Mucosa of descending colon (tissue), 3 donors: ENCODE measurements at regions not wholly inside any gene's neighbourhood (a gene's known extent, or its start where the extent isn't known, plus 50 kb on each side); places are given as distances from the start of the nearest gene placed in this dataset.
A peak's percentile ranks its signal among the peaks of the same experiment; 100 is the strongest.
"Not testable (repeated sequence)": the region's sequence is repeated elsewhere in the genome, so short reads cannot be mapped to it uniquely, and the experiment has no call there.

Source experiments
- ATAC-seq: fragments of 200-7000 bp; cut with Tn5 transposase; one replicate; pipeline ENCODE4 v1.9.1; 2020; ENCODE audit warnings: mild to moderate bottlenecking, moderate library complexity
- DNase-seq, 3 donors: peaks; one replicate each; pipeline ENCODE4 v3.0.0-alpha.2; 2020
- H3K36me3 ChIP-seq: fragments of 200-600 bp; one replicate; pipeline ENCODE4 v1.8.0; 2021; ENCODE audit warnings: low read depth, mild to moderate bottlenecking
- H3K4me1 ChIP-seq: fragments of 200-600 bp; one replicate; pipeline ENCODE4 v1.8.0; 2021; ENCODE audit warnings: low read depth, mild to moderate bottlenecking
- H3K4me3 ChIP-seq: fragments of 200-600 bp; one replicate; pipeline ENCODE4 v1.8.0; 2021; ENCODE audit warnings: mild to moderate bottlenecking
- H3K9me3 ChIP-seq: fragments of 200-600 bp; one replicate; pipeline ENCODE4 v1.8.0; 2021; ENCODE audit warnings: mild to moderate bottlenecking
- CTCF ChIP-seq: fragments of 200-600 bp; IDR thresholded peaks from one replicate; pipeline ENCODE4 v1.8.0; 2022; ENCODE audit warnings: antibody characterized with exemption, mild to moderate bottlenecking
- intact Hi-C, 2 donors: fragments of 100-400 bp; cut with DNase I in 1 of 2; cut with micrococcal nuclease in 1 of 2; formaldehyde crosslinking; loops; one replicate each; pipeline versions ENCODE4 v1.11.0 to v1.11.1; 2022; cut with DNase I, micrococcal nuclease
- donor health status: DM: no; HTN: no; CAD: no; lungs with moderate emphysema.
- donor health status: DM: no; HTN: no; CAD: no.
- donor health status: DM: no; HTN: yes; CAD: no.

- H3K4me1 ChIP-seq, intact Hi-C loops, ATAC-seq, H3K9me3 ChIP-seq, H3K36me3 ChIP-seq, H3K4me3 ChIP-seq, DNase-seq: not testable (repeated sequence)
These were observed 146.6 kb downstream of the TBC1D2B start for GRCh38 chr15:77930907-77931306.

- H3K36me3 ChIP-seq, H3K4me3 ChIP-seq, ATAC-seq, DNase-seq, intact Hi-C loops, H3K9me3 ChIP-seq, H3K4me1 ChIP-seq: not testable (repeated sequence)
These were observed 147.0 kb downstream of the TBC1D2B start for GRCh38 chr15:77930490-77930889.

- intact Hi-C loops, H3K4me1 ChIP-seq, H3K36me3 ChIP-seq, H3K4me3 ChIP-seq, H3K9me3 ChIP-seq, DNase-seq, ATAC-seq: not testable (repeated sequence)
These were observed 150.7 kb downstream of the TBC1D2B start for GRCh38 chr15:77926789-77927188.

GRCh38 chr15:77926296-77926695 lies 151.2 kb downstream of the TBC1D2B start:
- not testable (repeated sequence) for H3K9me3 ChIP-seq

GRCh38 chr15:77925101-77925500 lies 152.4 kb downstream of the TBC1D2B start:
- H3K36me3 ChIP-seq, H3K4me3 ChIP-seq, intact Hi-C loops, H3K4me1 ChIP-seq, H3K9me3 ChIP-seq, DNase-seq, ATAC-seq: not testable (repeated sequence)

More at GRCh38 chr15:77926296-77926695, 151.2 kb downstream of the TBC1D2B start:
- H3K4me3 ChIP-seq, H3K4me1 ChIP-seq, ATAC-seq, DNase-seq, H3K36me3 ChIP-seq, intact Hi-C loops: not testable (repeated sequence)

- ATAC-seq: no peak
- TF ChIP-seq CTCF: no peak
- Histone ChIP-seq H3K9me3 (no peaks in the 10 kb centered on the region), H3K4me1 (no peaks in the 10 kb centered on the region), H3K36me3 (no peaks in the 10 kb centered on the region), H3K4me3 (no peak overlapping the region)
- no peak for DNase-seq
- intact Hi-C loops: no loop called here
These were observed 155.8 kb downstream of the TBC1D2B start for GRCh38 chr15:77921664-77922063.

- not testable (repeated sequence) for H3K4me3 ChIP-seq
- DNase-seq: peak in 1 of 3 donors; percentile 8
These were observed 160.4 kb downstream of the TBC1D2B start for GRCh38 chr15:77916966-77917635.

GRCh38 chr15:77915961-77916330 lies 161.6 kb downstream of the TBC1D2B start:
- H3K4me1 ChIP-seq, intact Hi-C loops, H3K9me3 ChIP-seq, H3K36me3 ChIP-seq, H3K4me3 ChIP-seq, ATAC-seq: not testable (repeated sequence)
- DNase-seq: peak in 1 of 3 donors; percentile 21

More at GRCh38 chr15:77916966-77917635, 160.4 kb downstream of the TBC1D2B start:
- ATAC-seq, H3K36me3 ChIP-seq, H3K9me3 ChIP-seq, H3K4me1 ChIP-seq, intact Hi-C loops: not testable (repeated sequence)

GRCh38 chr15:77915261-77915960 lies 162.1 kb downstream of the TBC1D2B start:
- no peak for TF ChIP-seq CTCF
- no peaks in the 10 kb centered on the region for H3K4me1 ChIP-seq
- intact Hi-C loops: no loop called here
- no peak for ATAC-seq
- peak in 1 of 3 donors; percentile 34 for DNase-seq
- no peak overlapping the region for H3K4me3 ChIP-seq
- no peaks in the 10 kb centered on the region for H3K9me3 ChIP-seq
- no peaks in the 10 kb centered on the region for H3K36me3 ChIP-seq

GRCh38 chr15:77914531-77914930 lies 163.0 kb downstream of the TBC1D2B start:
- not testable (repeated sequence) for H3K36me3 ChIP-seq, ATAC-seq, DNase-seq

More at GRCh38 chr15:77914531-77914930, 163.0 kb downstream of the TBC1D2B start:
- H3K4me3 ChIP-seq, H3K9me3 ChIP-seq, intact Hi-C loops, H3K4me1 ChIP-seq: not testable (repeated sequence)
